Endodermal cell (in vitro differentiated cells): ENCODE measurements at regions not wholly inside any gene's neighbourhood (a gene's known extent, or its start where the extent isn't known, plus 50 kb on each side); places are given as distances from the start of the nearest gene placed in this dataset.

Experiments
- DNase-seq: peaks from one replicate; pipeline ENCODE4 v3.0.0-alpha.2; 2017
- H3K27ac ChIP-seq: 2 replicates; pipeline ENCODE4 v1.5.1; 2013; ENCODE audit warnings: mild to moderate bottlenecking, low read depth, low read length, moderate library complexity
- H3K27me3 ChIP-seq: 2 replicates; pipeline ENCODE4 v1.6.1; 2013; ENCODE audit warnings: mild to moderate bottlenecking, low read length, moderate library complexity; ENCODE audit not compliant: insufficient read depth, control insufficient read depth, poor library complexity, severe bottlenecking
- H3K36me3 ChIP-seq: 2 replicates; pipeline ENCODE4 v1.7.0; 2013; ENCODE audit warnings: mild to moderate bottlenecking, low read length, moderate library complexity; ENCODE audit not compliant: control insufficient read depth, insufficient read depth
- H3K4me1 ChIP-seq: one replicate; pipeline ENCODE4 v1.7.0; 2013; ENCODE audit warnings: low read length; ENCODE audit not compliant: control insufficient read depth, insufficient read depth
- H3K4me3 ChIP-seq: 2 replicates; pipeline ENCODE4 v1.5.1; 2013; ENCODE audit warnings: mild to moderate bottlenecking, low read length, moderate library complexity
- H3K9ac ChIP-seq: 2 replicates; pipeline ENCODE4 v1.6.1; 2013; ENCODE audit warnings: mild to moderate bottlenecking, low read length, moderate library complexity; ENCODE audit not compliant: poor library complexity, severe bottlenecking; ENCODE audit errors: extremely low read depth
- H3K9me3 ChIP-seq: 2 replicates; pipeline ENCODE4 v1.6.1; 2013; ENCODE audit warnings: mild to moderate bottlenecking, low read length, moderate library complexity; ENCODE audit not compliant: control insufficient read depth
- H3K27ac Mint-ChIP-seq: 2 replicates; pipeline ENCODE4 v1.8.0; 2020; ENCODE audit warnings: mixed read lengths
- H3K27me3 Mint-ChIP-seq: 2 replicates; pipeline ENCODE4 v1.8.0; 2021; ENCODE audit warnings: mild to moderate bottlenecking, mixed read lengths; ENCODE audit not compliant: insufficient read depth
- H3K36me3 Mint-ChIP-seq: 2 replicates; pipeline ENCODE4 v1.8.0; 2020; ENCODE audit warnings: low read depth, mixed read lengths
- H3K4me1 Mint-ChIP-seq: 2 replicates; pipeline ENCODE4 v1.8.0; 2020; ENCODE audit warnings: mixed read lengths
- H3K4me3 Mint-ChIP-seq: 2 replicates; pipeline ENCODE4 v1.8.0; 2020; ENCODE audit warnings: mild to moderate bottlenecking, moderate library complexity, mixed read lengths
- H3K9me3 Mint-ChIP-seq: 2 replicates; pipeline ENCODE4 v1.8.0; 2020; ENCODE audit warnings: mild to moderate bottlenecking, mixed read lengths
- WGBS, 2 experiments: methylation state at CpG; one replicate each; pipeline versions ENCODE4 v1.1.5 to v1.1.7; 2013; ENCODE audit warnings: missing lambda C conversion rate in 2 of 2, mixed read lengths in 1 of 2; ENCODE audit not compliant: insufficient coverage in 1 of 2, insufficient read length in 1 of 2; 5-methylcytosine and 5-hydroxymethylcytosine counted together
- TF ChIP-seq, protein P1 (sequence below): fragments of 200-600 bp; sonication (generic); conservative IDR thresholded peaks from 2 replicates; pipeline ENCODE4 v1.5.0; 2021; ENCODE audit warnings: antibody characterized with exemption, mild to moderate bottlenecking

- H3K4me1 Mint-ChIP-seq = no peaks in the 10 kb centered on the region
- H3K27me3 Mint-ChIP-seq = no peaks in the 10 kb centered on the region
- Histone ChIP-seq H3K27me3 (no peaks in the 10 kb centered on the region), H3K4me1 (no peaks in the 10 kb centered on the region), H3K36me3 (no peaks in the 10 kb centered on the region), H3K9me3 (no peaks in the 10 kb centered on the region), H3K9ac (no peak overlapping the region), H3K4me3 (no peak overlapping the region), H3K27ac (no peak overlapping the region)
- DNase-seq = peak; percentile 27
- no peak overlapping the region for H3K4me3 Mint-ChIP-seq
- peak overlapping the region; percentile 55 for H3K27ac Mint-ChIP-seq
- H3K36me3 Mint-ChIP-seq = no peaks in the 10 kb centered on the region
- TF ChIP-seq, protein P1, sequence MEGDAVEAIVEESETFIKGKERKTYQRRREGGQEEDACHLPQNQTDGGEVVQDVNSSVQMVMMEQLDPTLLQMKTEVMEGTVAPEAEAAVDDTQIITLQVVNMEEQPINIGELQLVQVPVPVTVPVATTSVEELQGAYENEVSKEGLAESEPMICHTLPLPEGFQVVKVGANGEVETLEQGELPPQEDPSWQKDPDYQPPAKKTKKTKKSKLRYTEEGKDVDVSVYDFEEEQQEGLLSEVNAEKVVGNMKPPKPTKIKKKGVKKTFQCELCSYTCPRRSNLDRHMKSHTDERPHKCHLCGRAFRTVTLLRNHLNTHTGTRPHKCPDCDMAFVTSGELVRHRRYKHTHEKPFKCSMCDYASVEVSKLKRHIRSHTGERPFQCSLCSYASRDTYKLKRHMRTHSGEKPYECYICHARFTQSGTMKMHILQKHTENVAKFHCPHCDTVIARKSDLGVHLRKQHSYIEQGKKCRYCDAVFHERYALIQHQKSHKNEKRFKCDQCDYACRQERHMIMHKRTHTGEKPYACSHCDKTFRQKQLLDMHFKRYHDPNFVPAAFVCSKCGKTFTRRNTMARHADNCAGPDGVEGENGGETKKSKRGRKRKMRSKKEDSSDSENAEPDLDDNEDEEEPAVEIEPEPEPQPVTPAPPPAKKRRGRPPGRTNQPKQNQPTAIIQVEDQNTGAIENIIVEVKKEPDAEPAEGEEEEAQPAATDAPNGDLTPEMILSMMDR = no peak
- 96 to 97% methylated on average over 14 to 32 of the region's 32 CpGs for WGBS, 2 experiments
- no peaks in the 10 kb centered on the region for H3K9me3 Mint-ChIP-seq
Measured at GRCh38 chr22:48743601-48744282, 1083.9 kb downstream of the BRD1 start.

DNA sequence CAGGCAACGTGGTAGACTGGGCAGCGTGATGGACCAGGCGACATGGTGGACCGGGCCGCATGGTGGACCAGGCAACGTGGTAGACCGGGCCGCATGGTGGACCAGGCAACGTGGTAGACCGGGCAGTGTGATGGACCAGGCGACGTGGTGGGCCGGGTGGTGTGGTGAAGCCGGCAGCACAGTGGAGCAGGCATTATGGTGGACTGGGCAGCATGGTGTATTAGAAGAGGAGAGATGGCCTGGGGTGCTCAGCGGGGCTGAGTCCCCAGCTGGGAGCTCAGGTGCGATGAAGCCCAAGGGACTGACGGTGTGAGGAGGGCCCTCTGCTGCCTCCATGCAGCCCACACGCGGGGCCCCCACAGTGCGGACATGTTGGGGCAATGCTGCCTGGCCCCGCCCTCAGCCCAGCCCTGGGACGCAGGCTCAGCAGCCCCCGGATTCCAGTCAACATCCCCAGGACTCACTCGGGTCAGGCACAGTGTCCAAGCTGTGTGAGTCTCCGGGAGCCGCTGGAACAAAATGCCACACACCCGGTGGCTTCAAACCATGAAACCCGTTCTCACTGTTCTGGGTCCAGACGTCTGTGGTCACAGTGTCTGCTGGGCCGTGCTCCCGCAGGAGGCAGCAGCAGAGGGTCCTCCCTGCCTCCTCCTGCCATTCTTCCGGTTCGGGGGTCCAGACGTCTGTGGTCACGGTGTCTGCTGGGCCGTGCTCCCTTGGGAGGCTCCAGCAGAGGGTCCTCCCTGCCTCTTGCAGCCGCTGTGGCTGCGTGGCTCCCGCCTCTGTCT is 1084.9 kb downstream of the BRD1 start:
- Mint-ChIP-seq H3K27me3 (no peaks in the 10 kb centered on the region), H3K27ac (peak overlapping the region; percentile 26), H3K9me3 (no peaks in the 10 kb centered on the region), H3K4me1 (no peaks in the 10 kb centered on the region), H3K36me3 (no peaks in the 10 kb centered on the region), H3K4me3 (no peak overlapping the region)
- no peaks in the 10 kb centered on the region for H3K27me3 ChIP-seq
- WGBS, 2 experiments = 94 to 99% methylated on average over 31 to 39 of the region's 39 CpGs
- no peaks in the 10 kb centered on the region for H3K4me1 ChIP-seq
- TF ChIP-seq, protein P1 = no peak
- no peaks in the 10 kb centered on the region for H3K9me3 ChIP-seq
- no peak overlapping the region for H3K9ac ChIP-seq
- DNase-seq = peak; percentile 29
- H3K4me3 ChIP-seq = no peak overlapping the region
- no peaks in the 10 kb centered on the region for H3K36me3 ChIP-seq
- no peak overlapping the region for H3K27ac ChIP-seq

GRCh38 chr22:48742191-48742555 is 1085.5 kb downstream of the BRD1 start:
- Histone ChIP-seq H3K4me1 (no peaks in the 10 kb centered on the region), H3K36me3 (no peaks in the 10 kb centered on the region), H3K9ac (no peak overlapping the region), H3K27me3 (no peaks in the 10 kb centered on the region), H3K27ac (no peak overlapping the region), H3K9me3 (no peaks in the 10 kb centered on the region), H3K4me3 (no peak overlapping the region)
- Mint-ChIP-seq H3K4me3 (no peak overlapping the region), H3K4me1 (no peaks in the 10 kb centered on the region), H3K36me3 (no peaks in the 10 kb centered on the region), H3K9me3 (no peaks in the 10 kb centered on the region), H3K27me3 (no peaks in the 10 kb centered on the region), H3K27ac (no peak overlapping the region)
- TF ChIP-seq, protein P1 = no peak
- no peak for DNase-seq
- WGBS, 2 experiments = 93 to 96% methylated on average over 13 to 17 of the region's 17 CpGs
